ENCODE measurements at regions not wholly inside any gene's neighbourhood (a gene's known extent, or its start where the extent isn't known, plus 50 kb on each side); places are given as distances from the start of the nearest gene placed in this dataset.

DNA sequence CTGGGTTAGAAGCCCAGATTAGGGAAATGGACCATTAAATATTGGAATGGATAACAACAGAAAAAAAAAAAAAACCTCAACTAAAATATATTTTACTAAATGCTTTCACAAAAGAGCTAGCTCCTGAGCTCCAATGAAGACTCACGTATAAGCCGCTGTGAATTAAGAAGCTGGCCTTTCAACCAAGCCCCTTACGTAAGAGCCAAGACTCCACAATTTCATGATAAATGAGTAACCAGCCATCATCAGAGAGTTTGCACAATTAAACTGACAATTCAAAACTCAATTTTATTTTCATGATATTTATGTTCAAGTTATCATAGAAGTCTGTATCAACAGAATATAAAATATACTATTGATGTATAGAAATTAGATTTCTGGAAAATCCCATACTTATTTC is 70.7 kb upstream of the HNRNPA3 start:
- H3K9ac ChIP-seq (ENCODE audit: low read depth, low read length) = no peak overlapping the region
- H3K4me1 ChIP-seq (ENCODE audit: insufficient read depth, low read length) = peaks cover 5% of the 10 kb centered on the region
- H3K9me3 ChIP-seq (ENCODE audit: insufficient read depth, low read depth, low read length) = no peaks in the 10 kb centered on the region
- H3K36me3 ChIP-seq (ENCODE audit: insufficient read depth, low read length) = no peaks in the 10 kb centered on the region
- no peaks in the 10 kb centered on the region for H3K27me3 ChIP-seq (ENCODE audit: insufficient read depth, low read length)
- H3K4me3 ChIP-seq (ENCODE audit: low read length) = no peak overlapping the region
- H3K27ac ChIP-seq (ENCODE audit: low read depth, low read length) = no peak overlapping the region
- WGBS = 95% methylated on average over 3 of the region's 3 CpGs

DNA sequence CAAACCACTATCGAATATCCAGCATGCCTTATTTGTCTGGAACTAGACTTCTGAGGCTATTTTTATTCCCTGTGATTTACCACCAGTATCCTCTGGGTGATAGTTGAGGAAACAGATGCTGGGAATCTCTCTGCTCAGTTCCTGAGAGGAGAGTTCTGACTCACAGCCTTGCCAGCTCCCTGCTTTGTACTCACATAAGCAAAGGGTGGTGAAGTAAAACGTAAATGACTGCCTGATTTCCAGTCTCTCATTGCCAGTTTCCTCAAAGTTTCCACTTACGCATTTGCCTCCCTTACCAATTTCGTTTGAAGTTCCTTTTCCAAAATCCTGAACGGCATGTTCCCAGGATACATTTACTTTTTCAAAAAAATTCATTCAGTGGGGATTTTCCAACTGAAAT is 69.2 kb upstream of the HNRNPA3 start:
- Histone ChIP-seq H3K4me1 (ENCODE audit: insufficient read depth, low read length) (peaks cover 18% of the 10 kb centered on the region), H3K9me3 (ENCODE audit: insufficient read depth, low read depth, low read length) (no peaks in the 10 kb centered on the region), H3K27me3 (ENCODE audit: insufficient read depth, low read length) (peaks cover 12% of the 10 kb centered on the region), H3K27ac (ENCODE audit: low read depth, low read length) (no peak overlapping the region), H3K36me3 (ENCODE audit: insufficient read depth, low read length) (no peaks in the 10 kb centered on the region), H3K4me3 (ENCODE audit: low read length) (no peak overlapping the region), H3K9ac (ENCODE audit: low read depth, low read length) (no peak overlapping the region)
- 54% methylated on average over 4 of the region's 5 CpGs for WGBS

DNA sequence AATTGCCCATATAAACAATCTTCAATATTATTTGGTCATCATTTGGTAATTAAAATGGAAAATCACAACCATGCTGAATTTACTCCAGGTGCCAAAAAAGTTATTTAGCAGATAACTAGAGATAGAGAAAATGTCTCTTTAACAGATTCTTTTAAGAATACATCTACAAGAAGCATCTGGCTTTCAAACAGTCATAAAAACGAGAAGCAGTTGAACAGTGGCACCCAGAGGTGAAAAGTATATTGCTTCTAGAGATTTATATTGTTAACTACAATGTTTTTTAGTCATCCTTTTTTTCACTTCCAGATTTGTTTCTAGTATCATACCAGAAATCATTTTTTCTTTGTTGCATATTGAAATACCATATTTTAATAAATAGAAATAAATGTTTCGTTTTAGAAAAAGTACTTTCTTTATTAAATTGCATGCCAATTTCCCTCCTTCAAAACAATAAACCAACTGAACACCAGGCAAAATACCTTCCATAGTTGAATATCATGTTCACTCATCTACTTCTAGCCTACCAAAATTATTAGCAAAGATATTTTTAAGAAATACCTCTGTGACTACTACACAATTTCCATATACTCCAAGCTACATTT is 65.4 kb upstream of the HNRNPA3 start:
- H3K9ac ChIP-seq (ENCODE audit: low read depth, low read length) = no peak overlapping the region
- H3K4me1 ChIP-seq (ENCODE audit: insufficient read depth, low read length) = peaks cover 18% of the 10 kb centered on the region
- H3K27me3 ChIP-seq (ENCODE audit: insufficient read depth, low read length) = peaks cover 20% of the 10 kb centered on the region
- WGBS = no CpG with 5 or more reads among the region's 2 CpGs
- no peak overlapping the region for H3K4me3 ChIP-seq (ENCODE audit: low read length)
- H3K36me3 ChIP-seq (ENCODE audit: insufficient read depth, low read length) = no peaks in the 10 kb centered on the region
- no peak overlapping the region for H3K27ac ChIP-seq (ENCODE audit: low read depth, low read length)
- H3K9me3 ChIP-seq (ENCODE audit: insufficient read depth, low read depth, low read length) = no peaks in the 10 kb centered on the region

DNA sequence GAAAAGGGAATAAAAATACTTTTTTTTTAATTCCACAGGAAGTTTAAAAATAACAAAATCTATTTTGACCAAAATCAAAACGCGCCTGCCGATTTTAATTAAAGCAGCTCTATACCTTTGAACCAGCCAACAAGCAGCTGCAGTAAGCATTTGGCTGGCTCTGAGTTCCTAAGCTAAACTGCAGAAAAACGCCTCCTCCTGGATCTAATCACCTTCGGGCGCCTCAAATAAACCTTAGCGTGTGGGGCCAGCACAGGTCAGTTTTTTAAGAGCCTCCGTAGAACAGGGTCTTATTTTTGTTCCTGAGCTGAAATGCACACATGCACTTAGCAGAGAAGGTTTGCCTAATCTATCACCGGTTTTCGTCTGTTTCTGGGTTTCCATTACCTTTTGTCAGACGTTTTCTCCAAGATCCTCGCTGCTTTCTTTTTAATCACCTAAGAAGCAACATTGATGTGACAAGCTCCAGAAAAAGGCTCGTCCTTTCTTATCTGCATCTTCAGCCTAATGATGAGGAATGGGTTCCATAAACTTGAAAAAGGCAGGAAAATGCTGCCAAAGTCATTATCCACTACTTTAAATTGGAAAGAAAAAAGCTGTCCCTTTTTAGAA is 64.7 kb upstream of the HNRNPA3 start:
- whole genome bisulfite sequencing = 42% methylated on average over 13 of the region's 13 CpGs
- no peaks in the 10 kb centered on the region for H3K9me3 ChIP-seq (ENCODE audit: insufficient read depth, low read depth, low read length)
- no peaks in the 10 kb centered on the region for H3K36me3 ChIP-seq (ENCODE audit: insufficient read depth, low read length)
- peaks cover 18% of the 10 kb centered on the region for H3K4me1 ChIP-seq (ENCODE audit: insufficient read depth, low read length)
- peaks cover 20% of the 10 kb centered on the region for H3K27me3 ChIP-seq (ENCODE audit: insufficient read depth, low read length)
- peak overlapping the region; percentile 53 for H3K4me3 ChIP-seq (ENCODE audit: low read length)
- H3K27ac ChIP-seq (ENCODE audit: low read depth, low read length) = no peak overlapping the region
- H3K9ac ChIP-seq (ENCODE audit: low read depth, low read length) = no peak overlapping the region

DNA sequence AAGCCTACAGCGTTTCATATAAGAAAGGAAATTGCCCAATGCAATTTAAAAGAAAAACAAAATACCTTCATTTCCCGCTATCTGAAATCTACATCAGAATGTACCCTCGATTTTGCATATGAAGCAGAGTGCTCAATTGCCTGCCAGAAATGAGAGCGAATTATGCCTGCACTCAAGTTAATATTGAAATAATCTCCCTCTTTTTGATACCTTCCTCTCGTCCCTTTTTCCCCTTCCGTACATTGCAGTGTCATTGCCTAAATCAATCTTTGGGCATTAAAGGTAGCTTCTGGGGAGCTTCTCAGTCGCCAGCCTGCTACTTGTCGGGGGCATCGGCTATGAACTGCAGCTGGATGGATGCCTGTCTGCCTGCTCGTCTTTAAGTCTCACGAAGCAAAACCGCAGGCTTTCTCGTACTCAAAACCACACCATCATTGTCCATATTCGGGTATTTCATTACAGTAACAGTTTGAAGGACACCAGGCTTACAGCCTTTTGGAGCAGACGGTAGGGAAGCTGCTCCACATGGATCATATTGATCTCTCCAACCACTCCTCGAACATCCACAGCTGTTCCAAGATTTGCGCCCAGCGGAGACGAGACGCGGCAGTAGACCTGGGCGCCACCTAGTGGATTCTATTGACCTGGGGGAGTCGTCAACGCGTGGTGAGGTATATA is 64.0 kb upstream of the HNRNPA3 start:
- WGBS = under 1% methylated on average over 21 of the region's 25 CpGs
- H3K4me3 ChIP-seq (ENCODE audit: low read length) = peak overlapping the region; percentile 53
- no peaks in the 10 kb centered on the region for H3K36me3 ChIP-seq (ENCODE audit: insufficient read depth, low read length)
- H3K4me1 ChIP-seq (ENCODE audit: insufficient read depth, low read length) = peaks cover 14% of the 10 kb centered on the region
- H3K9ac ChIP-seq (ENCODE audit: low read depth, low read length) = peak overlapping the region; percentile 3; the same call in 1 of the 2 replicates
- peaks cover 20% of the 10 kb centered on the region for H3K27me3 ChIP-seq (ENCODE audit: insufficient read depth, low read length)
- H3K9me3 ChIP-seq (ENCODE audit: insufficient read depth, low read depth, low read length) = no peaks in the 10 kb centered on the region
- no peak overlapping the region for H3K27ac ChIP-seq (ENCODE audit: low read depth, low read length)

DNA sequence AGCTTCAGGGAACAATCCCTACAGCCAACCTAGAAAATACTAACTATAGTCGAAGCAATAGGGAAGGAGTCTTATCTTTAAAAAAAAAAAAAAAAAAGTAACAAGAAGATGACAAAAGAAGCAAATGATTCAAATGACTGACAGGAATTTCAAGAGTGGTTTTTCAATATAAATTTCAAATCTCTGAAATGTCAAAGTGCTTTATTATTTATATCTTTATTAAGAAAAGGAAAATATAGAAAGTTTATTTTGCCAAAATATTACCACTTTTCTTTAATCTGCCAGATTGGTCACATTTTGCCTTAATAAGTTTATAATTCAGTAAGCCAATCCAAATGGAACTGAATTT is 63.5 kb upstream of the HNRNPA3 start:
- H3K4me3 ChIP-seq (ENCODE audit: low read length) = no peak overlapping the region; the same call in 1 of the 2 replicates
- H3K9ac ChIP-seq (ENCODE audit: low read depth, low read length) = no peak overlapping the region
- peaks cover 20% of the 10 kb centered on the region for H3K27me3 ChIP-seq (ENCODE audit: insufficient read depth, low read length)
- peaks cover 14% of the 10 kb centered on the region for H3K4me1 ChIP-seq (ENCODE audit: insufficient read depth, low read length)
- WGBS = no CpG with 5 or more reads among the region's 1 CpG
- no peak overlapping the region for H3K27ac ChIP-seq (ENCODE audit: low read depth, low read length)
- H3K36me3 ChIP-seq (ENCODE audit: insufficient read depth, low read length) = no peaks in the 10 kb centered on the region
- H3K9me3 ChIP-seq (ENCODE audit: insufficient read depth, low read depth, low read length) = no peaks in the 10 kb centered on the region

DNA sequence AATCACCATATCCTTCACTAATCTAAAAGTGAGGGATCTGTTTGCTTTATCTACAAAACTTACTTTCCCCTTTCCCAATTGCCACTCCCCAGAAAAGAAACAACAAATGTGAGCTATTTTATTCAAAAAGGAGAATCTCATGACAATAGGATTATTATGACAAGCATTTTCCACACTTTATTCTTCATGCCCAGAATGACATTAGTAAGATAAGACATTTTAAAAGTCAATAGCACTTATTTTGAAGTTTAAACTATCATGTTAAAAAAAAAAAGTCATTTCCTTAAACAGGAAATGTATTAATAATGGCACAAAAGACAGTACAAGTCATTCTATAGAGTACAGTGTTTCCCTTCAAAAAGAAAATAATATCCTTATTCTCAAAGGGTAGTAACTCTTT is 58.8 kb upstream of the HNRNPA3 start:
- Histone ChIP-seq H3K9ac (ENCODE audit: low read depth, low read length) (no peak overlapping the region), H3K27ac (ENCODE audit: low read depth, low read length) (no peak overlapping the region), H3K36me3 (ENCODE audit: insufficient read depth, low read length) (no peaks in the 10 kb centered on the region)

DNA sequence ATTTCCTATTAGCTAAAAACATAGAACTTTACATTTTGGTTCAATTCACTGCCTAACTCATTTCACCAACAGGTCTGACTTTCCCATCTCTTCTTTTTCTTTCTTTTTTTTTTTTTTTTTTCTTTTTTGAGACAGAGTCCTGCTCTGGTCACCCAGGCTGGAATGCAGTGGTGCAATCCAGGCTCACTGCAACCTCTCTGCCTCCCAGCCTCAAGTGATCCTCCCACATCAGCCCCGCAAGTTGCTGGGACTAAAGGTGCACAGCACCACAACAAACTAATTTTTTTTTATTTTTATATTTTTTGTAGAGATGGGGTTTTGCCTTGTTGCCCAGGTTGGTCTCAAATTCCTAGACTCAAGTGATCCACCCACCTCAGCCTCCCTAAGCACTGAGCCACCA is 57.8 kb upstream of the HNRNPA3 start:
- 100% methylated on average over 1 of the region's 1 CpG for WGBS
- no peaks in the 10 kb centered on the region for H3K36me3 ChIP-seq (ENCODE audit: insufficient read depth, low read length)
- H3K9ac ChIP-seq (ENCODE audit: low read depth, low read length) = no peak overlapping the region
- H3K4me3 ChIP-seq (ENCODE audit: low read length) = no peak overlapping the region
- peaks cover 4% of the 10 kb centered on the region; the same call in 1 of the 2 replicates for H3K27me3 ChIP-seq (ENCODE audit: insufficient read depth, low read length)
- H3K9me3 ChIP-seq (ENCODE audit: insufficient read depth, low read depth, low read length) = no peaks in the 10 kb centered on the region
- H3K4me1 ChIP-seq (ENCODE audit: insufficient read depth, low read length) = no peaks in the 10 kb centered on the region
- H3K27ac ChIP-seq (ENCODE audit: low read depth, low read length) = no peak overlapping the region

More for the DNA sequence above, 58.8 kb upstream of the HNRNPA3 start:
- Histone ChIP-seq H3K27me3 (ENCODE audit: insufficient read depth, low read length) (peaks cover 4% of the 10 kb centered on the region), H3K9me3 (ENCODE audit: insufficient read depth, low read depth, low read length) (no peaks in the 10 kb centered on the region), H3K4me1 (ENCODE audit: insufficient read depth, low read length) (no peaks in the 10 kb centered on the region), H3K4me3 (ENCODE audit: low read length) (no peak overlapping the region)

DNA sequence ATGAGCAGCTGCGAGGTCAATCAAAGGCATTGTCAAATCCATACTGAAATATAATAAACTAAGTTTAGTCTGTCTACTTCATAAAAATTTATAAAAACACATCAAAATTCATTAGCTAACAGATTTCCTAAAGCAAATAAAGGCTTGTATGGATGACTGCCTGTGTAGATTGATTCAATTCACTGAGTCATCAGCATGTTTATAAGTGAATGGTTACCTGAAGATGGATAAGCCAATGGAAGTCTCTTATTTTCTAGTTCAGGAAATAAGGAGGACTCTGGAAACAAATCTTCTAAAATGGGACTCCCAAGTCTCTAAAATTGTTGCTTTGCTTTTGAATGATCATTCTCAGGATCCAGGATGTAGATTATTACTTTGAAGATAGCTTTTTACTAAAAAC is 57.0 kb upstream of the HNRNPA3 start:
- Histone ChIP-seq H3K27me3 (ENCODE audit: insufficient read depth, low read length) (peaks cover 4% of the 10 kb centered on the region; the same call in 1 of the 2 replicates), H3K4me3 (ENCODE audit: low read length) (no peak overlapping the region), H3K9me3 (ENCODE audit: insufficient read depth, low read depth, low read length) (no peaks in the 10 kb centered on the region), H3K4me1 (ENCODE audit: insufficient read depth, low read length) (no peaks in the 10 kb centered on the region), H3K27ac (ENCODE audit: low read depth, low read length) (no peak overlapping the region), H3K9ac (ENCODE audit: low read depth, low read length) (no peak overlapping the region), H3K36me3 (ENCODE audit: insufficient read depth, low read length) (no peaks in the 10 kb centered on the region)
- WGBS = no CpG with 5 or more reads among the region's 1 CpG

DNA sequence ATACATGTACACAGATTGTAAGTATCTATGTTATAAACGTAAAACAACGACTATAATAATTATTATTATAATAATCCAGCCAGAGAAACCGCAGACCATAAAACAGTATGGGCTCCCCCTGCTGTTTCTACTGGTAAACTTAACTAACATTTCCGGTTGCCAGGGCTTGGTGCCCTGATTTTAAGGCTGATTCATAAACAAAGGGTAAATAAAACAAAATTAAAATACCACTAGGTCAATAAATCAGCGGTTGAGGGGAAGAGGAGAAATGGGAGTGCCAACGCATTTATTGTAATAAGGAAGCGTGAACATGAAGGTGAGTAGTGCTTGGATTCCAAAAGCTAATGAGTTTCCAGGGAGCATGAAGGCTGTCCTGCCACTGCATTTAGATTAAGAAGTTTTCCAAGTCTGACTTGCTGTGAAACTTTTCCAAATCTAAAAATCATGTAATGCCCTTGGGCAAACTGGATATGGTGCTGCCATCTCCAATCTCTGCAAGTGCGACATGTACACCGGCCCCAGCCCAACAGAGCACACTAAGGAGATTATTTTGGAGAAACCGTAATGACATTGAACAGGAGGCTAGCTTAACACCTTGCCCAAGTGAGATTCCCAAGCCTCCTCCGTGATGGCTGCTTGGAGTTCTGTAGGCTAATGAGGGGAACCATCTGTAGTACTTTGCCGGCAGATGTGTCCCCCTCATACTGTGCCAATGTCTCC is 50.7 kb upstream of the HNRNPA3 start:
- 62% methylated on average over 10 of the region's 12 CpGs for WGBS
- Histone ChIP-seq H3K9me3 (ENCODE audit: insufficient read depth, low read depth, low read length) (no peaks in the 10 kb centered on the region), H3K4me1 (ENCODE audit: insufficient read depth, low read length) (peaks cover 26% of the 10 kb centered on the region), H3K9ac (ENCODE audit: low read depth, low read length) (no peak overlapping the region), H3K4me3 (ENCODE audit: low read length) (no peak overlapping the region), H3K36me3 (ENCODE audit: insufficient read depth, low read length) (no peaks in the 10 kb centered on the region), H3K27me3 (ENCODE audit: insufficient read depth, low read length) (peaks cover 5% of the 10 kb centered on the region; the same call in 1 of the 2 replicates), H3K27ac (ENCODE audit: low read depth, low read length) (no peak overlapping the region)

Measured in HUES64 (cell line).